ENCODE measurements at regions not wholly inside any gene's neighbourhood (a gene's known extent, or its start where the extent isn't known, plus 50 kb on each side); places are given as distances from the start of the nearest gene placed in this dataset.

- no peaks in the 10 kb centered on the region for H3K4me1 ChIP-seq
- WGBS, 2 donors: 88 to 93% methylated on average over 2 of the region's 2 CpGs
- H3K4me3 ChIP-seq: no peak overlapping the region
- TF ChIP-seq CTCF (IDR thresholded peaks at IDR 0.05) (no peak), POLR2A (IDR thresholded peaks at IDR 0.05) (no peak)
- no peak for DNase-seq
- no peaks in the 10 kb centered on the region for H3K36me3 ChIP-seq (ENCODE audit: low read depth, missing control alignments)
- H3K9me3 ChIP-seq: no peaks in the 10 kb centered on the region
- no peak overlapping the region for H3K27ac ChIP-seq
- H3K27me3 ChIP-seq: no peaks in the 10 kb centered on the region
- intact Hi-C loops (cut with DNase I; ENCODE audit: low total_unique reads): no loop called here
Measured at GRCh38 chr16:25340973-25341372, 83.3 kb upstream of the ZKSCAN2 start.

GRCh38 chr16:25317732-25318316, 60.2 kb upstream of the ZKSCAN2 start:
- intact Hi-C loops (cut with DNase I; ENCODE audit: low total_unique reads): no loop called here
- no peaks in the 10 kb centered on the region for H3K4me1 ChIP-seq
- H3K27me3 ChIP-seq: no peaks in the 10 kb centered on the region
- no peaks in the 10 kb centered on the region for H3K9me3 ChIP-seq
- TF ChIP-seq CTCF (IDR thresholded peaks at IDR 0.05) (no peak), POLR2A (IDR thresholded peaks at IDR 0.05) (no peak)
- DNase-seq: no peak
- no peaks in the 10 kb centered on the region for H3K36me3 ChIP-seq (ENCODE audit: low read depth, missing control alignments)
- no peak overlapping the region for H3K4me3 ChIP-seq
- 61 to 62% methylated on average over 3 of the region's 3 CpGs for WGBS, 2 donors
- no peak overlapping the region for H3K27ac ChIP-seq

- Histone ChIP-seq H3K27me3 (no peaks in the 10 kb centered on the region), H3K9me3 (no peaks in the 10 kb centered on the region), H3K36me3 (ENCODE audit: low read depth, missing control alignments) (no peaks in the 10 kb centered on the region), H3K4me1 (no peaks in the 10 kb centered on the region), H3K27ac (no peak overlapping the region), H3K4me3 (no peak overlapping the region)
- DNase-seq: no peak
- intact Hi-C loops (cut with DNase I; ENCODE audit: low total_unique reads): no loop called here
- TF ChIP-seq POLR2A (IDR thresholded peaks at IDR 0.05) (no peak), CTCF (IDR thresholded peaks at IDR 0.05) (no peak)
Measured at GRCh38 chr16:25311950-25312349, 54.3 kb upstream of the ZKSCAN2 start.

GRCh38 chr16:25311039-25311438, 53.4 kb upstream of the ZKSCAN2 start:
- 87 to 93% methylated on average over 2 of the region's 2 CpGs for WGBS, 2 donors
- H3K9me3 ChIP-seq: no peaks in the 10 kb centered on the region
- H3K4me1 ChIP-seq: no peaks in the 10 kb centered on the region
- no peak for DNase-seq
- TF ChIP-seq POLR2A (IDR thresholded peaks at IDR 0.05) (no peak), CTCF (IDR thresholded peaks at IDR 0.05) (no peak)
- intact Hi-C loops (cut with DNase I; ENCODE audit: low total_unique reads): no loop called here
- H3K27ac ChIP-seq: no peak overlapping the region
- H3K4me3 ChIP-seq: no peak overlapping the region
- no peaks in the 10 kb centered on the region for H3K36me3 ChIP-seq (ENCODE audit: low read depth, missing control alignments)
- H3K27me3 ChIP-seq: no peaks in the 10 kb centered on the region
